OCI-LY1 (cell line): ENCODE measurements at regions not wholly inside any gene's neighbourhood (a gene's known extent, or its start where the extent isn't known, plus 50 kb on each side); places are given as distances from the start of the nearest gene placed in this dataset.

Source experiments
- CTCF ChIP-seq: fragments of 200-600 bp; sonication (generic), shearing (Covaris generic); IDR thresholded peaks from 2 replicates; pipeline ENCODE4 v1.5.1; 2017; ENCODE audit warnings: mild to moderate bottlenecking, antibody characterized with exemption, low read length, moderate library complexity, mixed read lengths
- EZH2 ChIP-seq: fragments of 200-600 bp; sonication (generic), shearing (Covaris generic); IDR thresholded peaks from 2 replicates; pipeline ENCODE4 v1.8.0; 2017; ENCODE audit warnings: borderline replicate concordance, mixed run types, mild to moderate bottlenecking, antibody characterized with exemption, low read length, moderate library complexity, mixed read lengths

DNA sequence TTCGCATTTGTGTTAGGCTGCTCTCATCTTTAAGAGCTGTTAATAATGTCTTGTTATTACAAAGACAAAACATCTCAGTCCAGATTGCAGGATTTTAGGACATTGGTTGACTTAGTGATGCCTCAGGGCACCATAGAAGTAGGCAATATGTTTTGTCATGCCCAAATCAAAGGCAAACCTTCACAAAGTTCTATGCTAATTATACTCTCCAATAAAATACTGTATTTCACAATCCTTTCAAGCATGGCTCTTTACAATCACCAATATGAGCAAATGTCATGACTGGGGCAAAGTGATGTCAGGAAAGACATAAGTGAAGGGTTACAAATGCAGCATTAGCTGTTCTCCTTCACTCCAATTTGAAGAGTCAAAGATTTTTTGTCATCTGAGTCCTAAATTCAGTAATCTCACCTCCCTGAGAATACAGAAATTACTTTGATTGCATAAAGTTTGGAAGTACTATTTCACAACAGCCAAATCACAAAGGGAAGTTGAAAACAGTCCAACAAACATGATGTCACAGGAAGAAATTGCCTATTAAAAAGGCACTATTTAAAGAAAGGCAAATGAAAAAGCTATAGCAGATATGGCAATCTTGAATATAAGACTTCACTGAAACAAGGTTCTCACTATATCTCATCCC, 303.2 kb downstream of the PRR16 start:
- TF ChIP-seq CTCF (no peak), EZH2 (no peak)
